HG02759 (cell line): ENCODE measurements at regions not wholly inside any gene's neighbourhood (a gene's known extent, or its start where the extent isn't known, plus 50 kb on each side); places are given as distances from the start of the nearest gene placed in this dataset.
A peak's percentile ranks its signal among the peaks of the same experiment; 100 is the strongest.
"Not testable (repeated sequence)": the region's sequence is repeated elsewhere in the genome, so short reads cannot be mapped to it uniquely, and the experiment has no call there.

Experiments
- ATAC-seq: cut with Tn5 transposase; IDR thresholded peaks from one replicate; pipeline ENCODE4 v1.9.1; 2021; ENCODE audit warnings: mild to moderate bottlenecking, moderate library complexity; ENCODE audit not compliant: unreplicated experiment

GRCh38 chr3:5348229-5348902 is 160.9 kb downstream of the EDEM1 start:
- no peak for ATAC-seq

- ATAC-seq, result no peak
These were observed 161.8 kb downstream of the EDEM1 start for GRCh38 chr3:5349343-5349742.

GRCh38 chr3:5357089-5357488 is 169.6 kb downstream of the EDEM1 start:
- ATAC-seq, result no peak

- ATAC-seq, result no peak
These were observed 171.4 kb downstream of the EDEM1 start for GRCh38 chr3:5358911-5359310.

- no peak for ATAC-seq
These were observed 172.9 kb downstream of the EDEM1 start for GRCh38 chr3:5360453-5360852.

GRCh38 chr3:5366746-5367145 is 179.2 kb downstream of the EDEM1 start:
- ATAC-seq, result no peak

- not testable (repeated sequence) for ATAC-seq
These were observed 184.0 kb downstream of the EDEM1 start for GRCh38 chr3:5371555-5371954.

GRCh38 chr3:5376761-5377160 is 189.3 kb downstream of the EDEM1 start:
- ATAC-seq, result no peak

- ATAC-seq, result not testable (repeated sequence)
These were observed 191.8 kb downstream of the EDEM1 start for GRCh38 chr3:5379266-5379665.

GRCh38 chr3:5383486-5384263 is 196.2 kb downstream of the EDEM1 start:
- not testable (repeated sequence) for ATAC-seq

GRCh38 chr3:5384557-5385236 is 197.2 kb downstream of the EDEM1 start:
- ATAC-seq, result no peak

GRCh38 chr3:5388091-5388490 is 200.6 kb downstream of the EDEM1 start:
- no peak for ATAC-seq

- no peak for ATAC-seq
These were observed 201.6 kb downstream of the EDEM1 start for GRCh38 chr3:5389057-5389456.

- ATAC-seq, result peak; percentile 63
These were observed 202.7 kb downstream of the EDEM1 start for GRCh38 chr3:5390221-5390620.

- no peak for ATAC-seq
These were observed 203.6 kb downstream of the EDEM1 start for GRCh38 chr3:5390936-5391625.

GRCh38 chr3:5401002-5401401 is 213.5 kb downstream of the EDEM1 start:
- no peak for ATAC-seq

GRCh38 chr3:5404718-5405117 is 217.2 kb downstream of the EDEM1 start:
- ATAC-seq, result no peak

GRCh38 chr3:5411786-5412185 is 224.3 kb downstream of the EDEM1 start:
- no peak for ATAC-seq

GRCh38 chr3:5423076-5423475 is 235.6 kb downstream of the EDEM1 start:
- ATAC-seq, result peak; percentile 35

- ATAC-seq, result no peak
These were observed 236.0 kb downstream of the EDEM1 start for GRCh38 chr3:5423523-5423922.

- ATAC-seq, result no peak
These were observed 237.9 kb downstream of the EDEM1 start for GRCh38 chr3:5425371-5425770.
